Sigmoid colon (tissue), 6 donors: ENCODE measurements at regions not wholly inside any gene's neighbourhood (a gene's known extent, or its start where the extent isn't known, plus 50 kb on each side); places are given as distances from the start of the nearest gene placed in this dataset.

ENCODE experiments used
- DNase-seq: peaks from one replicate; pipeline ENCODE4 v3.0.0-alpha.2; 2019
- H3K27ac ChIP-seq, 4 donors: fragments of 200-600 bp; sonication (generic); one replicate each; pipeline ENCODE4 v1.5.1; 2016 to 2019; ENCODE audit warnings: mild to moderate bottlenecking in 1 of 4
- H3K27me3 ChIP-seq, 3 donors: fragments of 200-600 bp; sonication (generic); one replicate each; pipeline ENCODE4 v1.5.1; 2019; ENCODE audit warnings: mild to moderate bottlenecking in 1 of 3
- H3K36me3 ChIP-seq, 4 donors: fragments of 200-600 bp; sonication (generic); one replicate each; pipeline ENCODE4 v1.5.1; 2016 to 2019
- H3K4me1 ChIP-seq, 4 donors: fragments of 200-600 bp; sonication (generic); one replicate each; pipeline ENCODE4 v1.5.1; 2017 to 2019
- H3K4me3 ChIP-seq, 4 donors: fragments of 200-600 bp; sonication (generic); one replicate each; pipeline ENCODE4 v1.5.1; 2017 to 2019; ENCODE audit warnings: mild to moderate bottlenecking in 2 of 4, moderate library complexity in 1 of 4
- H3K9me3 ChIP-seq, 4 donors: fragments of 200-600 bp in 3 of 4; sonication (generic) in 3 of 4; one replicate each; pipeline versions ENCODE4 v1.5.1 to v1.6.1; 2013 to 2019
- EP300 ChIP-seq, 4 donors: sonication (generic); formaldehyde crosslinking; IDR thresholded peaks; one replicate each; pipeline ENCODE4 v1.6.1; 2017; ENCODE audit warnings: antibody characterized with exemption in 4 of 4
- POLR2A ChIP-seq, 2 donors: fragments of 450-650 bp; IDR thresholded peaks; one replicate each; pipeline ENCODE4 v1.6.1; 2016; ENCODE audit warnings: antibody characterized with exemption in 2 of 2, mild to moderate bottlenecking in 2 of 2, moderate library complexity in 2 of 2
- POLR2AphosphoS5 ChIP-seq, 4 donors: sonication (generic); formaldehyde crosslinking; IDR thresholded peaks; one replicate each; pipeline ENCODE4 v1.6.1; 2017; ENCODE audit warnings: antibody characterized with exemption in 4 of 4
- WGBS, 2 donors: extraction: QIAGEN DNeasy Blood & Tissue Kit; methylation state at CpG; one replicate each; pipeline ENCODE4 v1.1.7; 2013; 5-methylcytosine and 5-hydroxymethylcytosine counted together
- intact Hi-C: fragments of 100-400 bp; cut with DNase I; formaldehyde crosslinking; loops from one replicate; pipeline ENCODE4 v1.15.1; 2023
- TF ChIP-seq, protein P1 (sequence below), 4 experiments: fragments of 450-650 bp in 3 of 4; fragments of 200-600 bp in 1 of 4; IDR thresholded peaks; one replicate each; pipeline ENCODE4 v1.5.1; 2016 to 2019; ENCODE audit warnings: antibody characterized with exemption in 4 of 4, mild to moderate bottlenecking in 3 of 4, moderate library complexity in 2 of 4
- donor health status: healthy with polysubstance abuse.
- donor health status: healthy.

DNA sequence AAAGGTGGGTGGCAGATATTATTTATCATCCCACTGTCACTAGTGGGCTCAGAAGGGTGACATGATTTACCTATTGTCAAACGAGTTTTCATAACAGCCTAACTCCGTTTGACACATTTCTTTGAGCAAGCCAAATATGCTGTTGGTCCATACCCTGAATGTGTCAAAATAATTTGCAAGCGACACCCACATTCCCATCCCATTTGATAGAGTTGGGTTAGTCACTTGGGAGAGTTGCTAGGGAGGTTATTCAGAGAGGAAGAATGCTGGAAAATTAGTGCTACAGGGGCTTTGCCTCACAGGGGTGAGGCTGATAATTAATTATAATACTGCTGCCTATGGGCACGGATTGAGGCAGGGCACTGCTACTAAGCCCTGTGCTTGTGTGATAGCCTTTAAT, 98.5 kb upstream of the FHIT start:
- H3K4me3 ChIP-seq = no peak overlapping the region
- H3K27ac ChIP-seq = no peak overlapping the region
- intact Hi-C loops = no loop called here
- H3K4me1 ChIP-seq = peaks cover 0 to 8% (median 0%) of the 10 kb centered on the region in 4 donors
- no peaks in the 10 kb centered on the region for H3K27me3 ChIP-seq
- no peak for DNase-seq
- H3K9me3 ChIP-seq = no peaks in the 10 kb centered on the region
- no peaks in the 10 kb centered on the region for H3K36me3 ChIP-seq
- 82 to 84% methylated on average over 4 of the region's 4 CpGs for WGBS, 2 donors
- no peak for TF ChIP-seq POLR2A (IDR thresholded peaks at IDR 0.05)
- TF ChIP-seq POLR2AphosphoS5 (IDR thresholded peaks at IDR 0.05) = no peak
- TF ChIP-seq, protein P1, sequence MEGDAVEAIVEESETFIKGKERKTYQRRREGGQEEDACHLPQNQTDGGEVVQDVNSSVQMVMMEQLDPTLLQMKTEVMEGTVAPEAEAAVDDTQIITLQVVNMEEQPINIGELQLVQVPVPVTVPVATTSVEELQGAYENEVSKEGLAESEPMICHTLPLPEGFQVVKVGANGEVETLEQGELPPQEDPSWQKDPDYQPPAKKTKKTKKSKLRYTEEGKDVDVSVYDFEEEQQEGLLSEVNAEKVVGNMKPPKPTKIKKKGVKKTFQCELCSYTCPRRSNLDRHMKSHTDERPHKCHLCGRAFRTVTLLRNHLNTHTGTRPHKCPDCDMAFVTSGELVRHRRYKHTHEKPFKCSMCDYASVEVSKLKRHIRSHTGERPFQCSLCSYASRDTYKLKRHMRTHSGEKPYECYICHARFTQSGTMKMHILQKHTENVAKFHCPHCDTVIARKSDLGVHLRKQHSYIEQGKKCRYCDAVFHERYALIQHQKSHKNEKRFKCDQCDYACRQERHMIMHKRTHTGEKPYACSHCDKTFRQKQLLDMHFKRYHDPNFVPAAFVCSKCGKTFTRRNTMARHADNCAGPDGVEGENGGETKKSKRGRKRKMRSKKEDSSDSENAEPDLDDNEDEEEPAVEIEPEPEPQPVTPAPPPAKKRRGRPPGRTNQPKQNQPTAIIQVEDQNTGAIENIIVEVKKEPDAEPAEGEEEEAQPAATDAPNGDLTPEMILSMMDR (IDR thresholded peaks at IDR 0.05) = no peak
- no peak for TF ChIP-seq EP300 (IDR thresholded peaks at IDR 0.05)

DNA sequence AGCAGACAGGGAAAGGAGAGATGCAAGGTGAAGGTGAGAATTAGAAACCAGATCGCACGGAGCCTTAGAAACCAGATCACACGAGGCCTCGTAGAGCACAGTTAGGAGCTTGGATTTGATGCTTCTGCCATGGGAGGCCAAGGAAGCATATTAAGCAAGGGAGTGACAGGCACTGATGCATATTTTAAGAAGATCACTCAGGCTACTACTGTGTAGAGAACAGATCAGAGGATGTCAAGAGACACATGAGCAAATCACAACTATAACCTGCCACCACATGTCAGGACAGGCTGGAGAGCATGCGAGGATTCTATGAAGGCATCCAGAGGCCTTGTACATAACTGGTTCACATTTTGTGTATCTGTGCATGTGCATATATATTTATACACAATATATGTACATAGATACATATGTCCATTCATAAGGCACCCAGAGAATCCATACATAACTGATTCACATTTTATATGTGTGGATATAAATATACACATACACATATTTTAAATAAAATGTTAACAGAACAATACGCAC, 99.6 kb upstream of the FHIT start:
- no peak for TF ChIP-seq EP300 (IDR thresholded peaks at IDR 0.05)
- Histone ChIP-seq H3K36me3 (no peaks in the 10 kb centered on the region), H3K4me1 (peaks cover 0 to 8% (median 0%) of the 10 kb centered on the region in 4 donors), H3K9me3 (no peaks in the 10 kb centered on the region), H3K27ac (no peak overlapping the region), H3K27me3 (no peaks in the 10 kb centered on the region), H3K4me3 (no peak overlapping the region)
- DNase-seq = no peak
- 96 to 98% methylated on average over 6 of the region's 6 CpGs for WGBS, 2 donors
- intact Hi-C loops = no loop called here

DNA sequence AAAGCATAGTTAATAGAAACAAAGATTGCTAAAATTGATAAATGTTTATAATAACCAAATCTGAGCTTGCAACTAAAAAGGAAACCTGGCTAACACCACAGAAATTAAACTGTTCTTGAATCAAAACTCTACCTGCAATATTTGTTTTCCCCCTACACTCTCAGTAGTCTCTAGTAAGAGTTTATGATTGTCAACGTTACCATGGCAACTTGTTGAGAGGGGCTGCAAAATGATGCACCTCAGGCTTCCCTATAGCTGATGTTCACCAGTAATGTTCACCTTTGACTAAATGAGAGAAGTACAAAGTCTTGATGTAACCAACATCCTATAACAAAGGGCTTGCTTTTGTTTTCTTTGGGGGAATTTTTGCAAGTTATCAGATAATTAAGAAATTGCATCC, 101.1 kb upstream of the FHIT start:
- 84 to 91% methylated on average over 1 of the region's 1 CpG for WGBS, 2 donors
- intact Hi-C loops = no loop called here
- peaks cover 0 to 14% (median 6%) of the 10 kb centered on the region in 4 donors for H3K4me1 ChIP-seq
- no peaks in the 10 kb centered on the region for H3K27me3 ChIP-seq
- no peak for DNase-seq
- no peak overlapping the region for H3K27ac ChIP-seq
- TF ChIP-seq POLR2AphosphoS5 (IDR thresholded peaks at IDR 0.05) = no peak
- no peak for TF ChIP-seq EP300 (IDR thresholded peaks at IDR 0.05)
- TF ChIP-seq, protein P1 (IDR thresholded peaks at IDR 0.05) = no peak
- TF ChIP-seq POLR2A (IDR thresholded peaks at IDR 0.05) = no peak
- H3K36me3 ChIP-seq = no peaks in the 10 kb centered on the region
- no peaks in the 10 kb centered on the region for H3K9me3 ChIP-seq
- no peak overlapping the region for H3K4me3 ChIP-seq

DNA sequence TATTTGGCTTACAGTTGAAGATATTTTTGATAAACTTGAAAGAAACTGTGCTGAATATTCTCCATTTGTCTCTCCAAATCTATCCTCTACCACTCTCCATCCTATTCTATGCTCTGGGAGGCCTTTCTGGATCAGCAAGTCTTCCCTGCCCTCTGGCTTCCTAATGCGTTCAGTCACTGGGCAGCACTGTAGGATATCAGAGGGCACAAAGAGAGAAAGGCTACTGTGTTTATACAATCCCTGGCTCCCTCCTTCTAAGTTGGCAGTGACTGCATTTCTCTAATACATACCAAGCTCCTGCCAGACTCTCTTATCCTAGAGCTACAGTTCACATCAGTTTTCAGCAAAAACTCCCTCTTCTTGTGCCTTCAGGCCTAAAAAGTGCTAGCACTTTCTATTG, 102.1 kb upstream of the FHIT start:
- no peaks in the 10 kb centered on the region for H3K9me3 ChIP-seq
- H3K4me1 ChIP-seq = peaks cover 0 to 24% (median 17%) of the 10 kb centered on the region in 4 donors
- 88 to 91% methylated on average over 1 of the region's 1 CpG for WGBS, 2 donors
- intact Hi-C loops = no loop called here
- no peaks in the 10 kb centered on the region for H3K36me3 ChIP-seq
- H3K4me3 ChIP-seq = no peak overlapping the region
- H3K27ac ChIP-seq = peak overlapping the region in 1 of 4 donors; percentile 16
- TF ChIP-seq POLR2AphosphoS5 (IDR thresholded peaks at IDR 0.05) (no peak), EP300 (IDR thresholded peaks at IDR 0.05) (no peak), POLR2A (IDR thresholded peaks at IDR 0.05) (no peak)
- TF ChIP-seq, protein P1 (IDR thresholded peaks at IDR 0.05) = no peak
- DNase-seq = no peak
- no peaks in the 10 kb centered on the region for H3K27me3 ChIP-seq

DNA sequence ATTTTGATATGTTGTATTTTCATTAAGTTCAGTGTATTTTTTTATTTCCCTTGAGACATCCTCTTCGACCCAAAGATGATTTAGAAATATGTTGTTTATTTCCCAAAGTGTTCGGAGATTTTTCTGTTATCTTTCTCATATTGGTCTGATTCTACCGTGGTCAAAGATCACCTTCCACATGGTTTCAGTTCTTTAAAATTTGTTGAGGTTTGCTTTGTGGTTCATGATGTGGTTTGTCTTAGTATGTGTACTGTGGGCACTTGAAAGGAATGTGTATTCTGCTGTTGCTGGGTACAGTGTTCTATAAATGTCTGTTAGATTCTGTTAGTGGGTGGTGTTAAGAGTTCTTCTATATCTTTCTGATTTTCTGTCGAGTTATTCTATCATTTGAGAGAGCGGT, 103.4 kb upstream of the FHIT start:
- intact Hi-C loops = no loop called here
- WGBS, 2 donors = 57 to 73% methylated on average over 5 of the region's 5 CpGs

More for the DNA sequence above, 103.4 kb upstream of the FHIT start:
- H3K27me3 ChIP-seq = no peaks in the 10 kb centered on the region
- H3K4me3 ChIP-seq = no peak overlapping the region
- no peaks in the 10 kb centered on the region for H3K36me3 ChIP-seq
- peaks cover 0 to 32% (median 26%) of the 10 kb centered on the region in 4 donors for H3K4me1 ChIP-seq
- TF ChIP-seq, protein P1 (IDR thresholded peaks at IDR 0.05) = no peak
- TF ChIP-seq POLR2AphosphoS5 (IDR thresholded peaks at IDR 0.05) (no peak), POLR2A (IDR thresholded peaks at IDR 0.05) (no peak), EP300 (IDR thresholded peaks at IDR 0.05) (no peak)
- no peak overlapping the region for H3K27ac ChIP-seq
- no peaks in the 10 kb centered on the region for H3K9me3 ChIP-seq
- no peak for DNase-seq
